SHP77 (cell line): ENCODE measurements at regions not wholly inside any gene's neighbourhood (a gene's known extent, or its start where the extent isn't known, plus 50 kb on each side); places are given as distances from the start of the nearest gene placed in this dataset.
"Not testable (repeated sequence)": the region's sequence is repeated elsewhere in the genome, so short reads cannot be mapped to it uniquely, and the experiment has no call there.

Experiments used
- DNase-seq, 2 experiments: peaks; one replicate each; lab custom pipeline; 2025; lab: John Stamatoyannopoulos, UW

DNA sequence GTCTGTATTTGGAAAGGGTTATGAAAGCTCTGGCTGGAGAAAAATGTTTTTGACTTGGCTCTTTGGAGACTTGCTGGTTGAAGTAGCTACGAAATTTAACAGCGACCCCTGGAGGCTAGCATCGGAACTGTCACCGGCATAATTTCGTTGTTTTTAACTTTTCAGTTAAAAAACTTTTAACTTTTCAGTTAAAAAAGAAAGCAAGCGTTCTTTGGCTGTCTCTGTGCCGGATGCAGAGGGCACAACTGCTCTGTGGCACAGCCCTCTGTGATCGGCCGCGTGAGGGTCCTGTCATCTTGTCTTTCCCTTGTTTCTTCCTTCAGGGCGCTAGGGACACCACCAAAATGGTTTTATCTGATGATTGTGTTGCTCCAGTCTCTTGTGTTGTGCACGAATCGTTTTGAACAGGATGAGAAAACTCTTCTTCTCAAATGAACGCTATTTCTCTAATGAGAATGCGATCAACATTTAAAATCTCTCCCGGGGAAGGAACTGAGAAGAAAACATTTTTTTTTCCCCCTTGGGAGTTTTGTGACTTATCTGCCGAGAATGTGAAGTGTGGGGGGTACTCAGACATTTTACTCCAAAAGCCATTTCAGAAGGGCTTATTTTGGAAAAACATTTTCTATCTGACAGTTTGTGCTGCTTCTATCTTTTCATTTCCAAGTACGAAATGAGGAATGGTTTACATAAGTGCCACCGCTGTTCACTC is 57.1 kb downstream of the ADCYAP1 start:
- DNase-seq, result peak; percentile 16 to 20

DNA sequence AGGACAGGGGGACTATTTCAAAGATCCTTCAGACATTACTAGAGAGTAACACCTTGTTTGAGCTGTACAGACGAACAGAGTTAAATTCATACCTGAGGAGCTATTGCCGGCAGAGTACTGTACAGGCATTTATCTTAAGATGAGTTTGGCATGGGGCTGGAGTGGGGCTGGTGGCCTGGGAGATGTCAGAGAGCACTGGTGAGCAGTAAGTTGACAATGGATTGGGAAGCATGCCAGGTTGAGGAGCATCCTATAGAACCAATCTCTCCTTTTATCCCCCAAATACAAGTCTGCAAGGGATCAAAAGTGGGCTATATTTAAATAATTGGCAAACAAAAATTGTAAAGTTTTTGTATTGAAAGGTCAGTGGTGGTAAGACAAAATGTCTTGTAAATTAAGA is 58.6 kb downstream of the ADCYAP1 start:
- no peak for DNase-seq

- DNase-seq, result no peak
These were observed 61.5 kb downstream of the ADCYAP1 start for GRCh38 chr18:965921-966758.

- no peak for DNase-seq
These were observed 62.3 kb downstream of the ADCYAP1 start for GRCh38 chr18:966759-967576.

DNA sequence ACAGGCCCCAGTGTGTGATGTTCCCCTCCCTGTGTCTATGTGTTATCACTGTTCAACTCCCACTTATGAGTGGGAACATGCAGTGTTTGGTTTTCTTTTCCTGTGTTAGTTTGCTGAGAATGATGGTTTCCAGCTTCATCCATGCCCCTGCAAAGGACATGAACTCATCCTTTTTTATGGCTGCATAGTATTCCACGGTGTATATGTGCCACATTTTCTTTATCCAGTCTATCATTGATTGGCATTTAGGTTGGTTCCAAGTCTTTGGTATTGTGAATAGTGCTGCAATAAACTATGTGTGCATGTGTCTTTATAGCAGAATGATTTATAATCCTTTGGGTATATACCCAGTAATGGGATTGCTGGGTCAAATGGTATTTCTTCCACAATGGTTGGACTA is 64.2 kb downstream of the ADCYAP1 start:
- DNase-seq, result not testable (repeated sequence)

DNA sequence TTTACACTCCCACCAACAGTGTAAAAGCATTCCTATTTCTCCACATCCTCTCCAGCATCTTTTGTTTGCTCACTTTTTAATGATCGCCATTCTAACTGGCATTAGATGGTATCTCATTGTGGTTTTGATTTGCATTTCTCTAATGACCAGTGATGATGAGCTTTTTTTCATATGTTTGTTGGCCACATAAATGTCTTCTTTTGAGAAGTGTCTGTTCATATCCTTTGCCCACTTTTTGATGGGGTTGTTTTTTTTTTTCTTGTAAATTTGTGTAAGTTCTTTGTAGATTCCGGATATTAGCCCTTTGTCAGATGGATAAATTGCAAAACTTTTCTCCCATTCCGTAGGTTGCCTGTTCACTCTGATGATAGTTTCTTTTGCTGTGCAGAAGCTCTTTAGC is 64.6 kb downstream of the ADCYAP1 start:
- not testable (repeated sequence) for DNase-seq

DNA sequence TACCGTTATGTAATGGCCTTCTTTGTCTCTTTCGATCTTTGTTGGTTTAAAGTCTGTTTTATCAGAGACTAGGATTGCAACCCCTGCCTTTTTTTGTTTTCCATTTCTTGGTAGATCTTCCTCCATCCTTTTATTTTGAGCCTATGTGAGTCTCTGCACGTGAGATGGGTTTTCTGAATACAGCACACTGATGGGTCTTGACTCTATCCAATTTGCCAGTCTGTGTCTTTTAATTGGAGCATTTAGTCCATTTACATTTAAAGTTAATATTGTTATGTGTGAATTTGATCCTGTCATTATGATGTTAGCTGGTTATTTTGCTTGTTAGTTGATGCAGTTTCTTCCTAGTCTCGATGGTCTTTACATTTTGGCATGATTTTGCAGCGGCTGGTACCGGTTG is 69.9 kb downstream of the ADCYAP1 start:
- DNase-seq, result not testable (repeated sequence)

GRCh38 chr18:976393-977128 is 71.9 kb downstream of the ADCYAP1 start:
- DNase-seq, result not testable (repeated sequence)

DNA sequence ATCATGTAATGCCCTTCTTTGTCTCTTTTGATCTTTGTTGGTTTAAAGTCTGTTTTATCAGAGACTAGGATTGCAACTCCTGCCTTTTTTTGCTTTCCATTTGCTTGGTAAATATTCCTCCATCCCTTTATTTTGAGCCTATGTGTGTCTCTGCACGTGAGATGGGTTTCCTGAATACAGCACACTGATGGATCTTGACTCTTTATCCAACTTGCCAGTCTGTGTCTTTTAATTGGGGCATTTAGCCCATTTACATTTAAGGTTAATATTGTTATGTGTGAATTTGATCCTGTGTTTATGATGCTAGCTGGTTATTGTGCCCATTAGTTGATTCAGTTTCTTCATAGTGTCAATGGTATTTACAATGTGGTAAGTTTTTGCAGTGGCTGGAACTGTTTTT is 72.7 kb downstream of the ADCYAP1 start:
- not testable (repeated sequence) for DNase-seq

GRCh38 chr18:977732-978131 is 73.1 kb downstream of the ADCYAP1 start:
- not testable (repeated sequence) for DNase-seq

DNA sequence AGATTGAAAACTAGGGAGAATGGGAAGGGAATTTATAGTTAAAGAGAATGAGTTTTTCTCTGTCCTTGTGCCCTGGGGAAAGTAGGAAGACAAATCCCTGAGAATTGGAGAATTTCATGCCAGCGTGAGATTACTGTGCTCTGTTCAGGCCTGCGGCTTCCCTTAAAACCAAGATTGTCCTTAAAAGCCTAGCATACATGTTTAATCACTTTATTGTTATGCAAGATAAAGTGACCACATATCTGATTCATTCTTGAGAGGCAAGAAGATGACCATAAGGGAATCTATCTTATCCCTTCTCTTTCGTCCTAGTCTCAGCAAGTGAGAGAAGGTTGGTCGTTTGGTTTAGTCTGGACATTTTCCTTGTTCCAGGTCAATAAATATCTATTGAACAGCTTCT is 75.9 kb downstream of the ADCYAP1 start:
- DNase-seq, result no peak

GRCh38 chr18:984004-984403 is 79.3 kb downstream of the ADCYAP1 start:
- DNase-seq, result no peak

GRCh38 chr18:985212-985661 is 80.6 kb downstream of the ADCYAP1 start:
- peak; percentile 90 to 93 for DNase-seq

DNA sequence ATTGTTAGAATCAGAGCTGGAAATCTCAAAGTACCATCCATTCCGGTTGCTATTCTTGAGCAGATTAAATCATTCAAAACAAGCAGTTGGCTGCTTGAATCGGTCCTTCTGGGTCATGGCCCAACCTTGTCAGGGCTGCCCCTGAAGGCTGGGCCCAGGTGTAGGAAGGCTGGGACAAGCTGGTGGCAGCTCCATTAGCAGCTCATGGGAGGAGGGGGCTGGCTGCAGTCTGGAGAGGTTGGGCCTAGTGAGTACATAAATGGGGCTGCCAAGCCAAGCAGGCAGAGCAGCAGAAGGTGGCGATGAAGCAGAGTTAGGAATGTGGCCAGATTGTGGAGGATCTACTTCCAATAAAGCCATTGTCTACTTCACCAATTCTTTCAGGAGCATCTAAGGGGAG is 81.4 kb downstream of the ADCYAP1 start:
- DNase-seq, result peak; percentile 80 to 87

- DNase-seq, result no peak
These were observed 81.9 kb downstream of the ADCYAP1 start for GRCh38 chr18:986552-986951.

- DNase-seq, result no peak
These were observed 82.9 kb downstream of the ADCYAP1 start for GRCh38 chr18:987325-988186.

- no peak for DNase-seq
These were observed 84.8 kb downstream of the ADCYAP1 start for GRCh38 chr18:989425-989824.

GRCh38 chr18:990197-990596 is 85.5 kb downstream of the ADCYAP1 start:
- no peak for DNase-seq

- DNase-seq, result no peak
These were observed 86.8 kb downstream of the ADCYAP1 start for GRCh38 chr18:991441-991840.

GRCh38 chr18:993560-993959 is 88.9 kb downstream of the ADCYAP1 start:
- no peak for DNase-seq

GRCh38 chr18:995629-996028 is 91.0 kb downstream of the ADCYAP1 start:
- no peak for DNase-seq
